Daoy (cell line): ENCODE measurements at regions not wholly inside any gene's neighbourhood (a gene's known extent, or its start where the extent isn't known, plus 50 kb on each side); places are given as distances from the start of the nearest gene placed in this dataset.

ENCODE experiments used
- DNase-seq: peaks from one replicate; pipeline ENCODE4 v3.0.0-alpha.2; 2015; ENCODE audit warnings: low read depth

DNA sequence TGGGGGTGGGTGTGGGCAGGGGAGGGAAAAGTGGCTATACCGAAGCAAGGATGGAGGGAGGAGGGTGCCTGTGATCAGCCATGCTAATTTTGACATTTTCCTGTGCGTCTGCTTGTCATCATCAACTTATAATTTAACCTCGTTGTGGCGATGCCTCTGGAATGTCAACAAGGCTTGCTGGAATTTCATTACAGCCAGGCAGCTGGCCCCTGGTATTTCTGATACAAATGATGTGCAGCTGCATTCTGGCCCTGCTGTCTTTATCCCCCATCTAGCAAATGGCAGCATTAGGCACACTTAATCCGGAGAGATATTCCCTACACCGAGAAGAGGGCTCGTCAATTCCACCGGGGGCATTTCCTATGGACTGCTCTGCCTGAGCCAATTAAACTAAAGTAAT lies 278.3 kb upstream of the CCL2 start:
- DNase-seq, result peak; percentile 18

DNA sequence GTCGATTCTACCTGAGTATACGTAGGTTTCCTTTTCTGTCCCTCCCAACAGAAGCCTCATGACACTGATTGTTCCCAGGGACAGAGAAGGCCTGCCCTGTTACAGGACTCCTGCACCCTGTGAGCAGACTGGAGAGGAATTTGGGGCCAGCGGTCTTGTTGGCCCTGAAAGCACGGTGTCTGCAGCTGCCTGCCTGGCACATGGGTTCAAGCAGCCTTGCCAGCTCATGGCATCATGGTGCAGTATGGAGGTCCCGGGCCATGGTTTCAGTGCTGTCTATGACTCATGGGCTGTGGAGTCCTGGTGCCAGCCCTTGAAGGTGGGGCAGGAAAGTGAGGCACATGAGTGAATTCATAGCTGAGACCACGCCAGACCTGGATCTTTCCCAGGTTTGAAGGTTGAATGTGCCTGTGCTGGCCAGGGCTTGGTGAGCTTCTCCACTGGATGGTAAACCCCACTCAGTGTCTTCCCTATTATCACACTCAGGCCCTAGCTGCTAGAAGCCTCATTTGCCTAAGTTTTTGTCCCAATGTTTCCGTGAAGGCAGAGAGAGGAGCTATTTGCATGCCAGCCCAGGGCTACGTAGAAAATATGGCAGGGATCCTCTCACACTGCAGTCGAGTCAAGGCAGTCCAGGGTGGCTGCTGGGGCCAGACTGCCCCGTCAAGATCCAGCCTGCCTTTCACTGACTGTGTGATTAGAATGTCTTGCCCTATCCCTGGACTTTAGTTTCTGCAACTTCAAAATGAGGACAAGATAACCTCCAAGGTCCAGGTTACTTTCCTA lies 277.2 kb upstream of the CCL2 start:
- peak; percentile 59 for DNase-seq

DNA sequence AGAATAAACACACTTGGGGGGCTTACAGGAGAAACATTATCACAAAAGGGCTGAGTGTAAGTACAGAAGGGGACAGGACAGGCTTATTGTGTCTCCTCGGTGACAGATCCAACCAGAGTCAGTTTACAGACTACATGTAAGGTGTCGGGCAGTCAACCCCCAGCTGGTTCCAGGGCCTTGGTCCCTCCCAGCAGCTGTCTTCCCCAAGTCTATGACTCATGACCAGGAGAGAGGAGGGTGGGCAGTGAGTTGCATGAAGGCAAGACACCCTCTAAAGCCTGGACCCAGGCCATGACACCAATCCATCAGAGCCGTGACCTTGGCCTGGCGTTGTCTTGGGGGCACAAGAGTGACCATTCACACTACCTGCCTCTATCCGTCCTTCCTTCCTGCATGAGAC lies 276.2 kb upstream of the CCL2 start:
- DNase-seq, result no peak

DNA sequence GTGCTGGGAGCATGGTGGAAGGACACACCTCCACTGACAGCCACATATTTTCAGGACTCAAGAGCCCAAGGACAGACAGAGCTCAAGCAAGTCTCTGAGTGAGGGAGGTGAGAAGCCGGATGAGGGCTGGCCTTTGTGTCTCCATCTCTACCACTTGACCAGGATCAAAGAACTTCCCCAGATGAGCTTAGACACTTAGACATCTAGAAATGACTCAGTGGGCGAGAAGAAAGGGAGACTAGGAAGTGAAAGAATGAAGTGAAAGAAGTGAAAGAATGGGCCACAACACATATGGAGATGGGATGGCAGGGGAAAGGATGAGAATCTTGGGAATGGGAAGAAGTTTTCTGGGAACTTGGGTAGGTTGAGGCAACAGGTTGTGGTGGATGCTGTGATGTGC lies 274.9 kb upstream of the CCL2 start:
- no peak for DNase-seq

DNA sequence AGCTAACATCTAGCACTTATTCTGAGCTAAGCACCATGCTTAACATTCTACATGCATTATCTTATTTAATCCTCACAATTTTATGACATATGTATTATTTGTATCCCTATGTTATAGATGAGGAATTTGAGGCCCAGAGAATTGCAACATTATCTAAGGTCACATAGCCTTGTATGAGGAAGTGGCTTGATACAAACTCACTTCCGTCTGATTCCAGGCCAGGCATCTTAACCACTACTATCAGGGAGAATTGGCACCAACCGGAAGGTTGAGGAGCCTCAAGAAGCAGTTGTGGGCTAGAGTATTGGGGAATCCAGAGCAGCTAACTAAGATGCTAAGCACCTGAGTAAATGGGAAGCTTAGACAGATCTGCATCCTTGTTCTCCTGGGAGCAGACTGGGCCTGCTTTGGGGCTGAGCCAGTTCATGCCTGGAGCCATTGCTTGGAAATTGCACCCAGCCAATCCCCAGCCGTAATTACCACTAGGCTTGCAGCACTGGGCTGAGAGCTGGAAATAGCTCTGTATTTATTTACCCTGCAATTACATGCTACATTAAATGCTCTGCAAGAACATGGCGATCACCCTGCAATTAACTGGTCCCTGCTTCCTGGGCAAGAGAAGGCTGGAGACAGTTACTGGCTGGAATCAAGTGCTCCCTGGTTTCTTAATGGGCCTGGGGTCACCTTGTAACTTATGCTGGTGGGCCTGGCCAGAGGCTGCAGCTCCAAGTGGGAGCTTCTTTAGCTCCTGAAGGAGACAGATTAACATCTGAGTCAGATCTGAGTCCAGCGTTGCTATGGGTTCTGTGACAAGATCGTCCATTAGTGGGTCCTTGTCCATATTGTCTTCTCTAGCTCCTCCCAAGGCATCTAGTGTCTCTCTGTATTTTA lies 273.1 kb upstream of the CCL2 start:
- DNase-seq, result peak; percentile 54

DNA sequence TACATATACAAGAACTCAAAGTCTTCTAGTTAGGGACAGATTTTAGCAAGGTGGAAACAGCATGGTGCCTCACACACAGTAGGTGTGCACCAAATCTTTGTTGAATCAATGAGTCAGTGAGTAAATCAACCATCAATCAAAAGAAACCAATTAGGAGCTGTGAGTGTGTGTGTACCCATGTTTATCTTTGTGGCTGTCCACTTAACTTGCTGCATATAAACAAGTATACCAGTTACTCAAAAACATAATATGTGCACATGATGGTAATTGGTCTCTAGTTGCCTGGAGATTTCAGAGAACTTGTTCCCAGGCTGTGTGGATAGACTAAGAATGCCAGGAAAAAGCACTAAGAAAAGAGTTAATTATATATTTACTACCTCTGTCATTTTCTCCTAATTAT lies 272.2 kb upstream of the CCL2 start:
- no peak for DNase-seq

DNA sequence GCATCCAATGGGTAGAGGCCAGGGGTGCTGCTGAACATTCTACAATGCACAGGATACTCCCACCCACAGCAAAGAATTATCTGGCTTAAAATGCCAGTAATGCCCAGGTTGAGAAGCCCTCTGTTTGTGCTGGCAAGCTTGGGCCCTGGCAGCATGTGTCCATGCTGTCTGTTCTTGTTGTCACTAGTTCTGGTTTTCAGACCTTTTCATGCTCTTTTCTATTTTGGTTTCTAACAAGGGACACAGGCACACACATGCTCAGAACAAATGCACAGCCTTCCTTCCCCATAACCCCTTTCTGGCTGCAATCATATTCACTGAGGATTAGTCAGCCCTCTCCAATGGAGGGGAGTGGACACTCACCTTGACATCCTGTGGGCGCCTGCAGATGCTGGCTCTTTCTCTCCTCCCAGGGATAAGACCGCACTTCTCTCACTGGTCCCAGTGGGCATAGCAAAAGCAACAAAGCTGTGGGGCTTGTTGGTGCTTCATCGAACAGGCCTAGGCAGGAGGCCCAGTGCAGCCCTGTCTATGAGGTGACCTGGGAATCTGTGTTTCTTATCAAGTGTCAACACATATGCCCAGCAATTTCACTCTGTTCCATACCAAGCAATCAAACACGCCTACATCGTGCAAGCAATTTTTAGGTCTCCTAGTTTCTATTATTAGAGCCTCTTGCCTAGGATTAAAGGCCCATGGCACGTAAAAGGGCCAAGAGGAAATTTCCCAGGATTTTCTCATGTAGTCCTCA lies 271.1 kb upstream of the CCL2 start:
- DNase-seq, result no peak

DNA sequence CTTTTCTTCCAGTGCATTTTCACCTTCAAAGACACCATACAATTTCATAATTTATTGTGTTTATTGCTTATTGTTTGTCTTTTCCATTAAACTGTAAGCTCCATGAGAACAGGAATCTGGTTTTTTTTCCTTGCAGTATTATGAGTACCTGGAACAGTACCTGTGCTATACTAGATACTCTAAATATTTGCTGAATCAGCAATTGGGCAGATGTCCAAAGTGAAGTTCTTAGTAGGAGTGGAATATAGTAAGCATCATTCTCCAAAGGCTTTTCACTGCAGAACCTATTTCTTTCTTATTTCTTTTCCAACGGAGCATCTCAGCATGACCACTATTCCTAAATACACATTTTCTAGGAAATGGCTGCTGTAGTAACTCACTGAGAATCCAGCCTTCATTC lies 269.0 kb upstream of the CCL2 start:
- DNase-seq, result no peak

DNA sequence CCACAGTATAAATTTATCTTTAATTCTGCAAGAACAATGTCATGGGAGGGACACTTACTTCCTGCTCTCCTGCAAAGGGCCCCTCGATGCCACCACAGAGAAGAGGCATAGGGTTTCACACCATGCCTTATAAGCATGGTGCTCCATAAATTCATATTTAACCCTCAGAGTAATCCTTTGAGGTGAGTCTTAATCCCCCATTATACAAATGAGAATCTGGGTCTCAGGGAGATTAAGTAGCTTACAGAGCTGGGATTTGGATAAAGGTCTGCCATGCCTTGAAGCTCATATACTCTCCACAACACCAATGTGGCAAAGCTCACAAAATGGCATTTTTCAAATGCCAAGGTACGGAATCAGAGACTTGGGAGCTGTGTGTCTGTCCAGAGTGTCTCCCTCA lies 268.5 kb upstream of the CCL2 start:
- DNase-seq, result no peak

DNA sequence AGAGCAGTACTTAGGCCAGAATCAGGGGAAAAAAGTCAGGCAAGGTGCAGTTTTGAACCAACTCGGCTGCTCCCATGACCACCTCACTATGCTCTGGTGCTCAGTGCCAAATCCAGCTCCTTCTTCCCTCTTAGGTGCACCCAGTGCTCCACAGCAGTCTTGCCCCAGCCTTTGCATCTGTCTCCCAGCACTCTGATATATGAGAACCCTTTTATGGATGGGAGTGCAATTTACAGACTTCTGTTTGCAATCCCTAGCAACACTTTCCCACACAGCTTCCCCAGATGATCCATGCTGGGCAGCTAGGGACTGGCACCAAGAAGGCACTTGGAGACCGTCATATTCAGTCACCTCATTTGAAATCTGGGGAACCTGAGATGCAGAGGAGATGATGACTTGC lies 267.9 kb upstream of the CCL2 start:
- DNase-seq, result no peak

DNA sequence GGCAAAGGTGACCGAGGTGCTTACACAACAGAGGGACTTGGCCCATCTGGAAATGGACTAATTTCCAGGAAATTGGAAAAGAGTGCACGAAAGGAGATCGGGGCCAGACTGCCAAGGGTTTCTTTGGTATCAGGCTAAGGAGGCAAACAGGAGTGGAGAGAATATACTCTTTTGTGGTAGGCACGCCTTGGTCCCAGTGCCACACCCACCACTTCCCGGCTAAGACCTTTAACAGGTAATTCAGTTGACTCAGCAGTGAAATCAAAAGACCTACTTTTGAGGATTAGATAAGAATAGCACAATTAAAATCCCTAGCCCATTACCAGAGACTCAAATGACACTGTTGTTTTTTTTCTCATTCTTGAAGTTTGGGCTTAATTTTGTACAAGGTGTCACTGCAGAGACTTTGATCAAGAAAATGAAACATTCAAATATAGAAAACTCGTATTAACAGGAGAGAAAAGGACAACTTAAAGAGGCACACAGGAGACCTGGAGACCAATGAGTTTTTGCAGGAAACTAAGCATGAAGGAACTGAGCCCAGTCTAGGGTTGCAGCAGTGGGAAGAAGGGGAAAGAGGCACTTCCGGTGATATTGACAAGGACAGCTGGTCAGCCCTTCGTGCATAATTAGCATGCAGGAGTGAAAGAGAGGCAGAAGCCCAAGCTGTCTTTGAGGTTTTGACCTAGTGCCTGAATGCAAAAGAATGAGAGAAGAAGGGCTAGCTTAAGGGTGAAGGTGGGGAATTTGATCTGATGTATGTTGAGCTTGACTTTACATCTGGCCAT lies 265.5 kb upstream of the CCL2 start:
- DNase-seq, result no peak

DNA sequence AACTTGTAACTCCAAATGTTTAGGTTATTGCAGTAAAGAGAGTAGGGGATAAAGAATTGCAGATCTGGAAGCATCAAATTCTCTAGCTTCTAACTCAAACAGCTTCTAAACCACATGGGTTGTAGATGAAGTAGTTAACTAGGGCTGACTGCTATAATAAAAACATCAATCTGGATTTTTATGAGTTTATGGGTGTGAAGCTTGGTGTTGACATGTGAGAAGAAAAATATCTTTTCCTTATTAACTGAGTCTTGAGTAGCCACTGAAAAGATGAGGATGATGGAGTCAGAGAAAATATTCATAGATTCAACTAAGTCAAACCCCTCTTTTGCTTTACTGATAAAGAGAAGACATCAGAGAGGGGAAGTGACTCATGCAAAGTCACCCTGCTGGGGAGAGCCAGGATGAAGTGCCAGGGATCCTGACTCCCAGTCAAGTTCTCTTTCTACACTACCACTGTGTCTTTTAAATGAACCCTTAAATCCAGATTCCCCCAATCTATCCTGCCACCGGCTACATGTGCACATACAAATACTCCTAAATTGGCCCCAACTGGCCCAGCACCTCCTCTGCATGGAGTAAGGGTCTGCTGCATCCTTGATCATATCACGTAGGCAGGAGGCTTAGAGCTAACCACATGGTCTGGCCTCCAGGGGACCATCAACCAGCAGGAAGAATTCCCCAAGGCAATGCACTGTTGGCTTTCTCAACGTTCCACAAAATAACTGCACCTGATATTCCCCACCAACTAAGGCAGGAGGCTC lies 264.0 kb upstream of the CCL2 start:
- DNase-seq, result peak; percentile 74

DNA sequence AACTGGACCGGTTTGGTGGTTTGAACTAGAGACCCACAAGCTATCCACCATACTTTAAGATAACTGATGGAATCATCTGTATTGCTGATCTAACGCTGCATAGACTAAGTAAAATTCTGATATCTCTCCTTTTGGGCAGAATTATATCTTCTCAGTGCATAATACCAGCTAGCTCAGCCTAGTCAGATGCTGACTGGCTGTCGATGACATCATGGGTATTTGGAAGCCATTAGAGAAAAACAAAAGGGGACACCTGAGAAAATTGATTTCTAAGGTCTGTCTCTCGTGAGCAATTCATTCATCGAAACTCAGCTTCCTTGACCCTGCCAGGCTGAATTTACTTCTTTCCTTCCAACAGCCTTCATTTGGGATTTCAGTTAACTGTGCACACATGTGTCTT lies 263.0 kb upstream of the CCL2 start:
- DNase-seq, result no peak

DNA sequence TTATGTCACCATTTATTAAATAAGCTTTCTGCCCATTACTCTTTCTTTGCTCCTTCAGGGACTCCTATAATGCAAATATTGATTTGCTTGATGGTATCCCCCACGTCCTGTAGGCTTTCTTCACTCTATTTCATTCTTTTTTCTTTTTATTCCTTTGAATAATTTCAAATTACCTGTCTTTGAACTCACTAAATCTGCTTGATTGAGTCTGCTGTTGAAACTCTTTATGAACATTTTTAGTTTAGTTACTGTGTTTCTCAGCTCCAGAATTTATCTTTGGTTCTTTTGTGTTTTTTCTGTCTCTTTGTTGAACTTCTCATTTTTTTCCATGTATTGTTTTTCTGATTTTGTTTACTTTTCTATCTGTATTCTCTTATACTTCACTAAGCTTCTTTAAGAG lies 254.4 kb upstream of the CCL2 start:
- DNase-seq, result no peak

DNA sequence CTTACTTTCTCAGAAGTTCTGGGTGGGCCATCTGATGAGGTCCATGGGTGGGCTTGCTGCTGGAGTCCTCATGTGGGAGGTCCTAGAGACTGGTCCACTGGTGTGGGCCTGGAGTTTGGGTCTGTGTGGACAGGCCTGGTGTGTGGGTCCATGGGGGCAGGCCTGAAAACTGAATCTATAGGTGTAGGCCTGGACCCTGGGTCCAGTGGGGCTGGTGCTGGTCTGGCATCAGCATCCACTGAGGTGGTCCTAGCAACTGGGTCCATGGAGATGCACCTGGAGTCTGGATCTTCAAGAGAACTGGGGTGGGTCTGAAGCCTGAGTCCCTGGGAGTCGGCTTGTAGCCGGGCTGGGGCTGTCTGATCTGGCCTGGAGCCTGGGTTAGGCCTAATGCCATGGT lies 253.8 kb upstream of the CCL2 start:
- no peak for DNase-seq

DNA sequence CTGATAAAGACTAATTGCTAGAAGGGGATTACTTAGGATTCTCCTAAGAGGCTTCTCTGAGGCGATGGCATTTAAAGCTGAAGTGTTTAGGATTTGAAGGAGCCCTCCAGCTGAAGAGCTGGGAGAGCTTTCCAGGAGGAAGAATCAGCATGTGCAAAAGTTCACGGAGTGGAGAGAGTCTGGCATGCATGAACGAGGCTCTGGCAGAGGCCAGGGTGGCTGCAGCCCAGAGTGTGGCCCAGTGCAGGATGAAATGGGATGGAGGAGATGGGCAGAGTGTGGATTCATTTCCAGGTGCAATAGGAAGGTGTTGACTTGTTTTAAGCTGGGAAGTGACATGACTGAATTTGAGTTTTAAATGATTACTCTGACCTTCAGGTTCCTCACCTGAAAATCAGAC lies 249.0 kb upstream of the CCL2 start:
- DNase-seq, result no peak

DNA sequence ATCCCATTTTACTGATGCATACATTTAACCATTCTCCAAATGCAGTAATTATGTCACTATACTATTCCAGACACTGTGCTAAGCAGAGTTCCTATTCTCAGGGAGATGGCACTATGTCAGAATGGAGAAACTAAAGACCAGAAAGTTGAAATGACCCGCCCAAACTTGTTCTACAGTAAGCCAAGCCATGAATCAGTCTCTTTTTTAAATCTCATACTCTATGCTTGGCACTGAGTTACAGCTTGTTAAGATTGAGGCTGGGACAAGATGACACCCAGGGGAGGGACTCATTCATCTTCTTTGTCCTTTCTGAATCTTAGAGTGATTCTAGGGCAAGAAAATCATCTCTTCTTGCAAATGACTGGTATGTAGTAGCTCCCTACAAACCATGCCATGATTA lies 247.0 kb upstream of the CCL2 start:
- no peak for DNase-seq

DNA sequence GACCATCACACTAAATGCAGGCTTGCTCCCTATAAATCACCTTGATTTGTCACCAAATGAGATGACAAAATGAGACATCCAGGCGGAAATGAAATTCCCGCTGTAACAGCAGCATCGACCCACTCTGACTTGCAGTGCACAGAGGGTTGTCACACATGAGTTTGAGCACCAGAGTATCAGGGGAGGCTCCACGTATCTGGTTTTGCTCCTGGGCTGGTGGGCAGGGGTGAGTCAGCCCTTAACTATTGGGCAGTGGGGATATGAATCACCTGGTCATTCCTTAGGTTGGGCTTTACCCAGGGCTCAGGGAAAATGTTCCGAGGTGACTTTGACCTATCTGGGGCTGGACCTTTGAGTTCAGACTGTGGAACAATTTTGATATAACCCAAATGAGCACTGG lies 245.2 kb upstream of the CCL2 start:
- DNase-seq, result peak; percentile 61

DNA sequence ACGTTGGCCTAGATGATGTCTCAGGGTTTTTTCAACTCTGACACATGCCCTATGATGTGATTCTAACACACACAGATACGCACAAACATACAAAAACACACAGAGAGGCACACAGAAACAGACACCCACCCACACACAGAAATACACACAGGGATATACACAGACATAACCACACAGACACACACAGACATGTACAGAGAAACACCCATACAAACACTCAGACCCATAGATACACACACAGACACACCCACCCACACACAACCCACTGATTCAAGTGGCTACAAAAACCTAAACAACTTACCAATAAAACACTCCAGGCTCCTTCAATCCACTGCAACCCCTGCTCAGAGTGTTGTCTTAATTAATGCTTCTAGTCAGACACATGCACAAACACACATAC lies 244.6 kb upstream of the CCL2 start:
- DNase-seq, result no peak

DNA sequence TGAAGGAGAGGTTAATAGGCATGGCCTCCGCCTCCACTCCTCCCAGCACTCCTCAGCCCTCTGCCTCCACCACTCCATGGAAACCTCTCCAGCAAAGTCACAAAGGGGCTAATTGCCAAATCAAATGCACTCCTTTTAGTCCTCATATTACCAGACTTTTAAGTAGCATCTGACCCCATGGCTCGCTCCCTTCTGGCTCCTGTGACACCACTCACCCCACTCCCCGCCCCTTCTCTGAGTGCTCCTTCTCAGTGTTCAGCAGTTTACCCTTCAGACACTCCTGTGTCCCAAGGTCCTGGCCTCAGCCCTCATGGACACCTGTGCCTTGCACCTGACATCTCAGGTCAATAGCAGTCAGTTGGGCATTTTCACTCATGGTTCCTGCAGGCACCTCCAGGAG lies 243.5 kb upstream of the CCL2 start:
- DNase-seq, result no peak
